MM.1S (cell line): ENCODE measurements at regions not wholly inside any gene's neighbourhood (a gene's known extent, or its start where the extent isn't known, plus 50 kb on each side); places are given as distances from the start of the nearest gene placed in this dataset.

Source experiments
- CTCF ChIP-seq: fragments of 300-600 bp; sonication (generic); IDR thresholded peaks from 2 replicates; pipeline ENCODE4 v1.5.1; 2016; ENCODE audit warnings: antibody characterized with exemption, low read length, mixed read lengths
- EZH2 ChIP-seq: fragments of 300-600 bp; sonication (generic); optimal IDR thresholded peaks from 2 replicates; pipeline ENCODE3; 2017; ENCODE audit warnings: low read depth, mild to moderate bottlenecking, antibody characterized with exemption, low read length, mixed read lengths

GRCh38 chr1:101307985-101308689 lies 71.3 kb downstream of the S1PR1 start:
- no peak for TF ChIP-seq CTCF
- no peak for TF ChIP-seq EZH2
